NOMO-1 treated with dmso at 0.1 percent for 144 hours (cell line): ENCODE measurements at regions not wholly inside any gene's neighbourhood (a gene's known extent, or its start where the extent isn't known, plus 50 kb on each side); places are given as distances from the start of the nearest gene placed in this dataset.
"Not testable (repeated sequence)": the region's sequence is repeated elsewhere in the genome, so short reads cannot be mapped to it uniquely, and the experiment has no call there.

Source experiments
- DNase-seq: peaks from one replicate; lab custom pipeline; 2025; ENCODE audit not compliant: unreplicated experiment; lab: John Stamatoyannopoulos, UW

- no peak for DNase-seq
These were observed 290.4 kb upstream of the RBMS1 start for GRCh38 chr2:160784034-160784433.

- DNase-seq = no peak
These were observed 297.1 kb upstream of the RBMS1 start for GRCh38 chr2:160790738-160791137.

GRCh38 chr2:160791884-160792283 is 298.3 kb upstream of the RBMS1 start:
- DNase-seq = no peak

GRCh38 chr2:160792837-160793236 is 299.2 kb upstream of the RBMS1 start:
- no peak for DNase-seq

GRCh38 chr2:160794926-160795325 is 301.3 kb upstream of the RBMS1 start:
- no peak for DNase-seq

GRCh38 chr2:160803881-160804280 is 310.3 kb upstream of the RBMS1 start:
- no peak for DNase-seq

GRCh38 chr2:160810406-160810805 is 316.8 kb upstream of the RBMS1 start:
- no peak for DNase-seq

- no peak for DNase-seq
These were observed 319.4 kb upstream of the RBMS1 start for GRCh38 chr2:160812830-160813505.

- no peak for DNase-seq
These were observed 319.9 kb upstream of the RBMS1 start for GRCh38 chr2:160813506-160813858.

- DNase-seq = no peak
These were observed 323.4 kb upstream of the RBMS1 start for GRCh38 chr2:160816916-160817499.

GRCh38 chr2:160820691-160821090 is 327.1 kb upstream of the RBMS1 start:
- DNase-seq = no peak

- no peak for DNase-seq
These were observed 328.4 kb upstream of the RBMS1 start for GRCh38 chr2:160822006-160822405.

- no peak for DNase-seq
These were observed 331.8 kb upstream of the RBMS1 start for GRCh38 chr2:160825433-160825832.

GRCh38 chr2:160826496-160826895 is 332.9 kb upstream of the RBMS1 start:
- DNase-seq = no peak

- no peak for DNase-seq
These were observed 332.2 kb upstream of the TANK start for GRCh38 chr2:160828076-160828475.

GRCh38 chr2:160832381-160832780 is 327.8 kb upstream of the TANK start:
- not testable (repeated sequence) for DNase-seq

GRCh38 chr2:160835166-160835565 is 325.1 kb upstream of the TANK start:
- no peak for DNase-seq

- no peak for DNase-seq
These were observed 323.5 kb upstream of the TANK start for GRCh38 chr2:160836755-160837154.

GRCh38 chr2:160837416-160837815 is 322.8 kb upstream of the TANK start:
- no peak for DNase-seq

- no peak for DNase-seq
These were observed 322.1 kb upstream of the TANK start for GRCh38 chr2:160838147-160838546.

- DNase-seq = no peak
These were observed 321.5 kb upstream of the TANK start for GRCh38 chr2:160838691-160839090.

GRCh38 chr2:160842286-160842685 is 317.9 kb upstream of the TANK start:
- DNase-seq = no peak

GRCh38 chr2:160859096-160859495 is 301.1 kb upstream of the TANK start:
- no peak for DNase-seq
